ENCODE measurements at regions not wholly inside any gene's neighbourhood (a gene's known extent, or its start where the extent isn't known, plus 50 kb on each side); places are given as distances from the start of the nearest gene placed in this dataset.
"Not testable (repeated sequence)": the region's sequence is repeated elsewhere in the genome, so short reads cannot be mapped to it uniquely, and the experiment has no call there.

- intact Hi-C loops (cut with micrococcal nuclease); H3K36me3 Mint-ChIP-seq (ENCODE audit: insufficient read depth, unreplicated experiment); H3K4me1 Mint-ChIP-seq (ENCODE audit: insufficient read depth, unreplicated experiment); POLR2A ChIA-PET; H3K27ac Mint-ChIP-seq (ENCODE audit: low read depth, unreplicated experiment); H3K9me3 Mint-ChIP-seq (ENCODE audit: unreplicated experiment); CTCF ChIA-PET; DNase-seq (ENCODE audit: unreplicated experiment); BruUV-seq (replicated peaks); H3K4me3 Mint-ChIP-seq (ENCODE audit: unreplicated experiment): not testable (repeated sequence)
- peaks cover 28% of the 10 kb centered on the region for H3K27me3 Mint-ChIP-seq (ENCODE audit: insufficient read depth, unreplicated experiment)
Observed at GRCh38 chr10:95137990-95138625, 55.9 kb upstream of the ACSM6 start.

GRCh38 chr10:95134490-95134889 lies 59.5 kb upstream of the ACSM6 start:
- DNase-seq (ENCODE audit: unreplicated experiment), result no peak
- H3K4me1 Mint-ChIP-seq (ENCODE audit: insufficient read depth, unreplicated experiment), result no peaks in the 10 kb centered on the region
- no peak overlapping the region for H3K4me3 Mint-ChIP-seq (ENCODE audit: unreplicated experiment)
- no peaks in the 10 kb centered on the region for H3K9me3 Mint-ChIP-seq (ENCODE audit: unreplicated experiment)
- no peak for TF ChIP-seq CTCF (IDR thresholded peaks at IDR 0.05; ENCODE audit: unreplicated experiment)
- peaks cover 28% of the 10 kb centered on the region for H3K27me3 Mint-ChIP-seq (ENCODE audit: insufficient read depth, unreplicated experiment)
- no peaks in the 10 kb centered on the region for H3K36me3 Mint-ChIP-seq (ENCODE audit: insufficient read depth, unreplicated experiment)
- H3K27ac Mint-ChIP-seq (ENCODE audit: low read depth, unreplicated experiment), result no peak overlapping the region
- no TSS peak for BruUV-seq (replicated peaks)
- intact Hi-C loops (cut with micrococcal nuclease), result loop anchor here (5.0 kb wide), 1 partner anchor 502 kb away; no protein-coding TSS in a partner anchor
- POLR2A ChIA-PET, result no interaction called here
- CTCF ChIA-PET, result interaction anchor here (1.2 to 1.9 kb wide), 2 partner anchors 111 to 231 kb away, joined by 3 to 7 read pairs; no protein-coding TSS in a partner anchor

- H3K27me3 Mint-ChIP-seq (ENCODE audit: insufficient read depth, unreplicated experiment), result peaks cover 23% of the 10 kb centered on the region
- ChIA-PET POLR2A (no interaction called here), CTCF (interaction anchor here (0.6 to 1.9 kb wide), 9 partner anchors 48 to 411 kb away, joined by 3 to 7 read pairs (median 3); no protein-coding TSS in a partner anchor)
- peak; percentile 15 for DNase-seq (ENCODE audit: unreplicated experiment)
- no peaks in the 10 kb centered on the region for H3K4me1 Mint-ChIP-seq (ENCODE audit: insufficient read depth, unreplicated experiment)
- TF ChIP-seq CTCF (IDR thresholded peaks at IDR 0.05; ENCODE audit: unreplicated experiment), result no peak
- no peaks in the 10 kb centered on the region for H3K36me3 Mint-ChIP-seq (ENCODE audit: insufficient read depth, unreplicated experiment)
- no TSS peak for BruUV-seq (replicated peaks)
- H3K9me3 Mint-ChIP-seq (ENCODE audit: unreplicated experiment), result no peaks in the 10 kb centered on the region
- intact Hi-C loops (cut with micrococcal nuclease), result loop anchor here (1.0 to 5.0 kb wide), 4 partner anchors 109 to 502 kb away; no protein-coding TSS in a partner anchor
- no peak overlapping the region for H3K4me3 Mint-ChIP-seq (ENCODE audit: unreplicated experiment)
- H3K27ac Mint-ChIP-seq (ENCODE audit: low read depth, unreplicated experiment), result no peak overlapping the region
Observed at GRCh38 chr10:95133997-95134396, 60.0 kb upstream of the ACSM6 start.

GRCh38 chr10:95133016-95133752 lies 60.9 kb upstream of the ACSM6 start:
- no peaks in the 10 kb centered on the region for H3K36me3 Mint-ChIP-seq (ENCODE audit: insufficient read depth, unreplicated experiment)
- no peak overlapping the region for H3K4me3 Mint-ChIP-seq (ENCODE audit: unreplicated experiment)
- no TSS peak for BruUV-seq (replicated peaks)
- peaks cover 15% of the 10 kb centered on the region for H3K27me3 Mint-ChIP-seq (ENCODE audit: insufficient read depth, unreplicated experiment)
- DNase-seq (ENCODE audit: unreplicated experiment), result peak; percentile 88
- ChIA-PET POLR2A (no interaction called here), CTCF (interaction anchor here (0.6 to 1.9 kb wide), 15 partner anchors 10 to 983 kb away, joined by 3 to 8 read pairs (median 3); no protein-coding TSS in a partner anchor)
- H3K9me3 Mint-ChIP-seq (ENCODE audit: unreplicated experiment), result no peaks in the 10 kb centered on the region
- TF ChIP-seq CTCF (IDR thresholded peaks at IDR 0.05; ENCODE audit: unreplicated experiment), result peak; percentile 71
- no peaks in the 10 kb centered on the region for H3K4me1 Mint-ChIP-seq (ENCODE audit: insufficient read depth, unreplicated experiment)
- intact Hi-C loops (cut with micrococcal nuclease), result loop anchor here (1.0 to 5.0 kb wide), 4 partner anchors 110 to 501 kb away; no protein-coding TSS in a partner anchor
- H3K27ac Mint-ChIP-seq (ENCODE audit: low read depth, unreplicated experiment), result no peak overlapping the region

GRCh38 chr10:95130429-95130828 lies 61.1 kb upstream of the CYP2C8 start:
- H3K36me3 Mint-ChIP-seq (ENCODE audit: insufficient read depth, unreplicated experiment); H3K4me3 Mint-ChIP-seq (ENCODE audit: unreplicated experiment); POLR2A ChIA-PET; BruUV-seq (replicated peaks); H3K27ac Mint-ChIP-seq (ENCODE audit: low read depth, unreplicated experiment); H3K4me1 Mint-ChIP-seq (ENCODE audit: insufficient read depth, unreplicated experiment); H3K9me3 Mint-ChIP-seq (ENCODE audit: unreplicated experiment); H3K27me3 Mint-ChIP-seq (ENCODE audit: insufficient read depth, unreplicated experiment); DNase-seq (ENCODE audit: unreplicated experiment): not testable (repeated sequence)
- CTCF ChIA-PET, result interaction anchor here (0.6 kb wide), 1 partner anchor 160 kb away, joined by 3 read pairs; no protein-coding TSS in a partner anchor
- intact Hi-C loops (cut with micrococcal nuclease), result loop anchor here (5.0 kb wide), 1 partner anchor 498 kb away; no protein-coding TSS in a partner anchor

All from MCF 10A (cell line).